Endothelial cell of umbilical vein (primary cell): ENCODE measurements at regions not wholly inside any gene's neighbourhood (a gene's known extent, or its start where the extent isn't known, plus 50 kb on each side); places are given as distances from the start of the nearest gene placed in this dataset.

Source experiments
- BruUV-seq: library from RNA; stranded (reverse); fragments of 400-500 nt; replicated peaks from 2 replicates; lab custom pipeline; 2021; lab: Mats Ljungman, UMichigan
- CTCF ChIA-PET: fragments of 300-600, 350-600 bp; sonication (Branson Sonifier 250); formaldehyde crosslinking; loops from one replicate; lab custom pipeline; 2021; ENCODE audit warnings: antibody characterized with exemption, inconsistent platforms; lab: Charles Lee
- POLR2A ChIA-PET: fragments of 300-600, 350-600 bp; sonication (Branson Sonifier 250); formaldehyde crosslinking; loops from one replicate; lab custom pipeline; 2021; ENCODE audit warnings: antibody characterized with exemption, inconsistent platforms; lab: Charles Lee
- DNase-seq: peaks from one replicate; pipeline ENCODE4 v3.0.0-alpha.2; 2011; ENCODE audit warnings: low read depth, low spot score
- FAIRE-seq: peaks from 2 replicates; lab custom pipeline; 2011; peaks lifted over from hg19 to GRCh38; lab: Jason Lieb, UNC
- H2AFZ ChIP-seq: 2 replicates; pipeline ENCODE4 v1.6.0; 2012; ENCODE audit warnings: low read depth, low read length, control low read depth, inconsistent platforms
- H3K27ac ChIP-seq: 2 replicates; pipeline ENCODE4 v1.5.1; 2011; ENCODE audit warnings: low read depth, mild to moderate bottlenecking, control low read depth, low read length, moderate library complexity; ENCODE audit not compliant: insufficient read depth
- H3K27me3 ChIP-seq, 2 experiments: 2 replicates each; pipeline versions ENCODE4 v1.6.0 to v1.6.1; 2011; ENCODE audit warnings: low read length in 2 of 2, mixed read lengths in 1 of 2; ENCODE audit not compliant: control insufficient read depth in 2 of 2, insufficient read depth in 2 of 2
- H3K36me3 ChIP-seq, 2 experiments: 2 replicates in 1 of 2; 3 replicates in 1 of 2; pipeline ENCODE4 v1.5.1; 2011; ENCODE audit warnings: low read length in 2 of 2, mild to moderate bottlenecking in 1 of 2, moderate library complexity in 1 of 2; ENCODE audit not compliant: control insufficient read depth in 2 of 2, insufficient read depth in 2 of 2; ENCODE audit errors: extremely low read depth in 1 of 2
- H3K4me1 ChIP-seq: 3 replicates; pipeline ENCODE4 v1.5.1; 2011; ENCODE audit warnings: mild to moderate bottlenecking, low read length; ENCODE audit not compliant: control insufficient read depth, insufficient read depth; ENCODE audit errors: extremely low read depth
- H3K4me2 ChIP-seq: 2 replicates; pipeline ENCODE4 v1.6.1; 2011; ENCODE audit warnings: low read length, control low read depth, mixed read lengths; ENCODE audit not compliant: insufficient read depth
- H3K4me3 ChIP-seq, 3 experiments: fragments of 200-600 bp in 1 of 3; sonication (generic), shearing (Covaris generic) in 1 of 3; replicated peaks in 1 of 3; 2 replicates each; pipeline ENCODE4 v1.5.1; 2011 to 2016; ENCODE audit warnings: control low read depth in 3 of 3, low read length in 3 of 3, mild to moderate bottlenecking in 2 of 3, inconsistent platforms in 1 of 3, low read depth in 1 of 3, moderate library complexity in 1 of 3; ENCODE audit not compliant: insufficient read depth in 1 of 3
- H3K79me2 ChIP-seq: 2 replicates; pipeline ENCODE4 v1.6.0; 2012; ENCODE audit warnings: low read length, inconsistent platforms; ENCODE audit not compliant: control insufficient read depth, insufficient read depth
- H3K9ac ChIP-seq: replicated peaks from 2 replicates; pipeline ENCODE3; 2011; ENCODE audit warnings: low read length, control low read depth; ENCODE audit not compliant: insufficient read depth; ENCODE audit errors: extremely low read depth
- H3K9me1 ChIP-seq: replicated peaks from 3 replicates; pipeline ENCODE4 v1.6.0; 2011; ENCODE audit warnings: mild to moderate bottlenecking, low read length; ENCODE audit not compliant: control insufficient read depth, insufficient read depth; ENCODE audit errors: extremely low read depth
- H3K9me3 ChIP-seq: replicated peaks from 2 replicates; pipeline ENCODE4 v1.5.1; 2012; ENCODE audit warnings: low read length, inconsistent platforms; ENCODE audit not compliant: control insufficient read depth, insufficient read depth
- H4K20me1 ChIP-seq: replicated peaks from 2 replicates; pipeline ENCODE3; 2011; ENCODE audit warnings: mild to moderate bottlenecking, low read length; ENCODE audit not compliant: control insufficient read depth, insufficient read depth; ENCODE audit errors: extremely low read depth
- CTCF ChIP-seq, 2 donors: IDR thresholded peaks; 1 replicate in 1 of 2; 2 replicates in 1 of 2; pipeline ENCODE4 v1.5.1; 2011; ENCODE audit warnings: low read length in 2 of 2, mild to moderate bottlenecking in 2 of 2, moderate library complexity in 2 of 2, control low read depth in 1 of 2, inconsistent platforms in 1 of 2, low read depth in 1 of 2; ENCODE audit not compliant: insufficient read depth in 1 of 2; ENCODE audit errors: extremely low read depth in 1 of 2
- EZH2 ChIP-seq: IDR thresholded peaks from 2 replicates; pipeline ENCODE4 v1.6.1; 2012; ENCODE audit warnings: borderline replicate concordance, low read depth, mild to moderate bottlenecking, moderate library complexity, low read length, inconsistent platforms; ENCODE audit not compliant: severe bottlenecking
- FOS ChIP-seq: IDR thresholded peaks from 2 replicates; pipeline ENCODE4 v1.6.1; 2011; ENCODE audit warnings: mild to moderate bottlenecking, low read length, moderate library complexity, borderline replicate concordance; ENCODE audit not compliant: insufficient read depth
- GATA2 ChIP-seq: IDR thresholded peaks from 2 replicates; pipeline ENCODE4 v1.7.0; 2011; ENCODE audit warnings: low read depth, mild to moderate bottlenecking, moderate library complexity, mixed read lengths, low read length; ENCODE audit not compliant: insufficient read length, insufficient read depth
- JUN ChIP-seq: IDR thresholded peaks from 2 replicates; pipeline ENCODE4 v1.6.1; 2011; ENCODE audit warnings: borderline replicate concordance, low read depth; ENCODE audit not compliant: insufficient read length, insufficient read depth
- MAX ChIP-seq: IDR thresholded peaks from 2 replicates; pipeline ENCODE4 v1.6.1; 2011; ENCODE audit not compliant: insufficient read depth, insufficient read length
- MYC ChIP-seq: IDR thresholded peaks from one replicate; pipeline ENCODE4 v1.6.1; 2011; ENCODE audit warnings: mild to moderate bottlenecking, low read depth, low read length
- POLR2A ChIP-seq: IDR thresholded peaks from 2 replicates; pipeline ENCODE4 v1.6.1; 2012; ENCODE audit warnings: low read depth, mild to moderate bottlenecking, control low read depth, low read length
- POLR2AphosphoS5 ChIP-seq: IDR thresholded peaks from 2 replicates; pipeline ENCODE4 v1.6.1; 2012; ENCODE audit warnings: low read depth, mild to moderate bottlenecking, control low read depth, low read length, moderate library complexity; ENCODE audit not compliant: insufficient read depth
- dilution Hi-C: fragments of 300-500 bp; cut with MboI; formaldehyde crosslinking; loops from one replicate; pipeline ENCODE4 v1.15.0; 2019; ENCODE audit warnings: low sequenced_read_pairs; ENCODE audit not compliant: extremely low pct_ligation_motif_present
- intact Hi-C: fragments of 100-400 bp; cut with micrococcal nuclease; formaldehyde crosslinking; loops from one replicate; pipeline ENCODE4 v1.10.0; 2022

- no peak overlapping the region for H3K27ac ChIP-seq
- intact Hi-C loops (no loop called here), dilution Hi-C loops (no loop called here)
- H3K9me3 ChIP-seq: no peaks in the 10 kb centered on the region
- ChIA-PET POLR2A (no interaction called here), CTCF (no interaction called here)
- H3K9me1 ChIP-seq: no peaks in the 10 kb centered on the region
- H2AFZ ChIP-seq: no peak overlapping the region
- FAIRE-seq (no peak), DNase-seq (no peak)
- H4K20me1 ChIP-seq: no peaks in the 10 kb centered on the region
- TF ChIP-seq POLR2AphosphoS5 (no peak), FOS (no peak), POLR2A (no peak), CTCF (IDR thresholded peaks at IDR 0.05; ENCODE audit: extremely low read depth in 1 of 2, insufficient read depth in 1 of 2, low read depth in 1 of 2, low read length in 2 of 2) (no peak), EZH2 (no peak), GATA2 (no peak), MYC (no peak), JUN (no peak), MAX (no peak)
- H3K36me3 ChIP-seq: no peaks in the 10 kb centered on the region
- BruUV-seq: no TSS peak
- H3K79me2 ChIP-seq: no peaks in the 10 kb centered on the region
- no peak overlapping the region for H3K4me2 ChIP-seq
- no peaks in the 10 kb centered on the region for H3K4me1 ChIP-seq
- H3K27me3 ChIP-seq: no peaks in the 10 kb centered on the region
- H3K4me3 ChIP-seq: no peak overlapping the region
- no peak overlapping the region for H3K9ac ChIP-seq
These were observed 107.7 kb upstream of the GDF10 start for GRCh38 chr10:47192273-47192672.
